SK-N-SH (cell line): ENCODE measurements at regions not wholly inside any gene's neighbourhood (a gene's known extent, or its start where the extent isn't known, plus 50 kb on each side); places are given as distances from the start of the nearest gene placed in this dataset.

Experiments
- CHD2 ChIP-seq: fragments of 150-350 bp; IDR thresholded peaks from 2 replicates; pipeline ENCODE4 v1.6.1; 2018; ENCODE audit warnings: low read length; ENCODE audit not compliant: partially characterized antibody
- CTCF ChIP-seq: fragments of 200-600 bp; sonication (generic); IDR thresholded peaks from 2 replicates; pipeline ENCODE4 v1.6.1; 2017; ENCODE audit warnings: antibody characterized with exemption, mild to moderate bottlenecking, moderate library complexity
- EZH2phosphoT487 ChIP-seq: fragments of 200-600 bp; sonication (generic); IDR thresholded peaks from 2 replicates; pipeline ENCODE4 v1.6.1; 2017; ENCODE audit warnings: low read depth, mixed run types, mild to moderate bottlenecking, antibody characterized with exemption, moderate library complexity, borderline replicate concordance
- GABPA ChIP-seq: IDR thresholded peaks from 2 replicates; pipeline ENCODE4 v1.4.0; 2012; ENCODE audit warnings: low read depth, mild to moderate bottlenecking
- JUND ChIP-seq: IDR thresholded peaks from 2 replicates; pipeline ENCODE4 v1.4.0; 2012
- MEF2A ChIP-seq: IDR thresholded peaks from 2 replicates; pipeline ENCODE4 v1.4.0; 2012; ENCODE audit warnings: low read depth, borderline replicate concordance
- PBX3 ChIP-seq: IDR thresholded peaks from 2 replicates; pipeline ENCODE4; 2012
- POLR2AphosphoS5 ChIP-seq: IDR thresholded peaks from 2 replicates; pipeline ENCODE4 v1.6.1; 2012; ENCODE audit warnings: low read depth, low read length
- RAD21 ChIP-seq: IDR thresholded peaks from 2 replicates; pipeline ENCODE4 v1.6.1; 2012; ENCODE audit warnings: mild to moderate bottlenecking, low read length
- RFX5 ChIP-seq: IDR thresholded peaks from 2 replicates; pipeline ENCODE4 v1.6.1; 2012; ENCODE audit warnings: mild to moderate bottlenecking, improper control_type of control experiment, low read length
- TAF1 ChIP-seq: IDR thresholded peaks from 2 replicates; pipeline ENCODE4 v1.6.1; 2012; ENCODE audit warnings: low read depth, mild to moderate bottlenecking, low read length, moderate library complexity, borderline replicate concordance
- USF1 ChIP-seq: IDR thresholded peaks from 2 replicates; pipeline ENCODE4 v1.4.0; 2012; ENCODE audit warnings: low read depth, borderline replicate concordance
- YY1 ChIP-seq: IDR thresholded peaks from 2 replicates; pipeline ENCODE4 v1.4.0; 2012; ENCODE audit warnings: low read depth, mild to moderate bottlenecking

GRCh38 chr16:86258713-86259112 is 251.6 kb upstream of the FOXF1 start:
- no peak for TF ChIP-seq CTCF
- TF ChIP-seq USF1: no peak
- no peak for TF ChIP-seq POLR2AphosphoS5
- no peak for TF ChIP-seq GABPA
- TF ChIP-seq JUND: no peak
- TF ChIP-seq YY1: no peak
- no peak for TF ChIP-seq PBX3
- TF ChIP-seq MEF2A: no peak
- no peak for TF ChIP-seq CHD2
- TF ChIP-seq EZH2phosphoT487: no peak
- TF ChIP-seq RFX5: no peak
- TF ChIP-seq RAD21: no peak
- TF ChIP-seq TAF1: no peak
